A549 (cell line): ENCODE measurements at regions not wholly inside any gene's neighbourhood (a gene's known extent, or its start where the extent isn't known, plus 50 kb on each side); places are given as distances from the start of the nearest gene placed in this dataset.

Source experiments
- ATAC-seq, 2 experiments: fragments of 200-7000 bp in 1 of 2; fragments of >200 bp in 1 of 2; cut with Nextera tagmentation in 1 of 2; cut with Tn5 transposase in 1 of 2; 3 replicates each; pipeline versions ENCODE4 v1.8.0 to v1.9.1; 2018 to 2020; ENCODE audit warnings: mild to moderate bottlenecking in 1 of 2, moderate library complexity in 1 of 2
- CTCF ChIA-PET: fragments of 300-600 bp; sonication (Branson Sonifier 250); formaldehyde crosslinking; extraction: SDS; loops from one replicate; lab custom pipeline; 2021; ENCODE audit warnings: antibody characterized with exemption, inconsistent platforms; lab: Yijun Ruan, JAX
- POLR2A ChIA-PET: fragments of 350-600 bp; formaldehyde crosslinking; extraction: SDS; loops from one replicate; lab custom pipeline; 2021; ENCODE audit warnings: antibody characterized with exemption, inconsistent platforms; lab: Yijun Ruan, JAX
- DNase-seq, 2 experiments: peaks; one replicate each; pipeline versions ENCODE4 v3.0.0 to v3.0.0-alpha.2; 2011 to 2016; ENCODE audit warnings: low read depth in 1 of 2, low spot score in 1 of 2
- FAIRE-seq: peaks from 2 replicates; lab custom pipeline; 2011; peaks lifted over from hg19 to GRCh38; lab: Jason Lieb, UNC
- H3K27ac ChIP-seq, 2 experiments: fragments of >200 bp; sonication (Bioruptor Twin); formaldehyde crosslinking; 3 replicates each; pipeline ENCODE4 v1.5.1; 2016 to 2017
- H3K4me1 ChIP-seq: fragments of >200 bp; sonication (Bioruptor Twin); formaldehyde crosslinking; 3 replicates; pipeline ENCODE4 v1.6.1; 2016
- H3K4me2 ChIP-seq: fragments of >200 bp; sonication (Bioruptor Twin); formaldehyde crosslinking; 3 replicates; pipeline ENCODE4 v1.6.1; 2016
- H3K4me3 ChIP-seq: fragments of >200 bp; sonication (Bioruptor Twin); formaldehyde crosslinking; 3 replicates; pipeline ENCODE4 v1.5.1; 2016
- H3K9me3 ChIP-seq: fragments of >200 bp; sonication (Bioruptor Twin); formaldehyde crosslinking; 3 replicates; pipeline ENCODE4 v1.6.1; 2016
- CEBPB ChIP-seq, 2 experiments: fragments of >200 bp in 1 of 2; sonication (Bioruptor Twin) in 1 of 2; formaldehyde crosslinking in 1 of 2; IDR thresholded peaks; 2 replicates each; pipeline ENCODE4 v1.6.1; 2012 to 2016
- CHD4 ChIP-seq: fragments of 200-600 bp; sonication (generic); IDR thresholded peaks from 2 replicates; pipeline ENCODE4 v1.6.1; 2016; ENCODE audit warnings: antibody characterized with exemption, mild to moderate bottlenecking, borderline replicate concordance
- EP300 ChIP-seq, 2 experiments: fragments of >200 bp; sonication (Bioruptor Twin); formaldehyde crosslinking; IDR thresholded peaks; 2 replicates in 1 of 2; 3 replicates in 1 of 2; pipeline ENCODE4 v1.6.1; 2016 to 2017
- FOSB ChIP-seq: fragments of 250-450 bp; sonication (Bioruptor Pico); IDR thresholded peaks from 2 replicates; pipeline ENCODE4 v1.5.0; 2020; ENCODE audit warnings: mild to moderate bottlenecking, moderate library complexity
- HDAC2 ChIP-seq: fragments of 200-600 bp; sonication (generic); IDR thresholded peaks from 2 replicates; pipeline ENCODE4 v1.6.1; 2016
- HEYL ChIP-seq: fragments of 250-450 bp; sonication (Bioruptor Pico); IDR thresholded peaks from 2 replicates; pipeline ENCODE4 v1.8.0; 2021; ENCODE audit warnings: mild to moderate bottlenecking, moderate library complexity
- HOXA7 ChIP-seq: fragments of 250-450 bp; sonication (Bioruptor Pico); IDR thresholded peaks from 2 replicates; pipeline ENCODE4 v1.5.0; 2020; ENCODE audit warnings: mild to moderate bottlenecking, moderate library complexity
- JUN ChIP-seq, 2 experiments: fragments of >200 bp; sonication (Bioruptor Twin); formaldehyde crosslinking; IDR thresholded peaks; 2 replicates in 1 of 2; 3 replicates in 1 of 2; pipeline ENCODE4 v1.6.1; 2016 to 2017
- KDM5A ChIP-seq: fragments of 200-600 bp; sonication (generic); IDR thresholded peaks from 2 replicates; pipeline ENCODE4 v1.6.1; 2016; ENCODE audit warnings: antibody characterized with exemption, mild to moderate bottlenecking
- MAFK ChIP-seq: fragments of 450-650 bp; IDR thresholded peaks from 2 replicates; pipeline ENCODE4 v1.6.1; 2014; ENCODE audit not compliant: partially characterized antibody
- MYC ChIP-seq: IDR thresholded peaks from 2 replicates; pipeline ENCODE4 v1.6.1; 2012; ENCODE audit warnings: mild to moderate bottlenecking, inconsistent platforms, low read length, improper control_type of control experiment, borderline replicate concordance
- PBX3 ChIP-seq: IDR thresholded peaks from 2 replicates; pipeline ENCODE4 v1.6.1; 2012
- PHF8 ChIP-seq: fragments of 200-600 bp; sonication (generic); IDR thresholded peaks from 2 replicates; pipeline ENCODE4 v1.6.1; 2016; ENCODE audit warnings: low read depth, mild to moderate bottlenecking, antibody characterized with exemption, moderate library complexity, borderline replicate concordance
- POLR2AphosphoS2 ChIP-seq: conservative IDR thresholded peaks from 2 replicates; pipeline ENCODE4 v1.6.1; 2012; ENCODE audit warnings: low read length, improper control_type of control experiment, inconsistent platforms
- RCOR1 ChIP-seq: fragments of 150-350 bp; IDR thresholded peaks from 2 replicates; pipeline ENCODE4 v1.6.1; 2014; ENCODE audit warnings: antibody characterized with exemption, low read length, low read depth
- RFX5 ChIP-seq: fragments of 450-650 bp; IDR thresholded peaks from 2 replicates; pipeline ENCODE4 v1.7.1; 2014; ENCODE audit warnings: antibody characterized with exemption, mild to moderate bottlenecking, moderate library complexity
- SREBF2 ChIP-seq: fragments of 450-650 bp; IDR thresholded peaks from 2 replicates; pipeline ENCODE4 v1.6.1; 2014; ENCODE audit warnings: mild to moderate bottlenecking, moderate library complexity
- TFCP2L1 ChIP-seq: fragments of 250-450 bp; sonication (Bioruptor Pico); IDR thresholded peaks from 2 replicates; pipeline ENCODE4 v1.5.0; 2021; ENCODE audit warnings: mild to moderate bottlenecking
- TP53 ChIP-seq: fragments of 250-450 bp; sonication (Bioruptor Pico); IDR thresholded peaks from 2 replicates; pipeline ENCODE4 v1.5.0; 2021; ENCODE audit warnings: mild to moderate bottlenecking, moderate library complexity
- ZFP36 ChIP-seq: fragments of 450-650 bp; IDR thresholded peaks from 2 replicates; pipeline ENCODE4 v1.6.1; 2014; ENCODE audit warnings: borderline replicate concordance; ENCODE audit not compliant: partially characterized antibody
- ZNF302 ChIP-seq: fragments of 250-450 bp; sonication (Bioruptor Pico); IDR thresholded peaks from 2 replicates; pipeline ENCODE4 v1.9.0; 2021; ENCODE audit warnings: inconsistent platforms, mild to moderate bottlenecking, moderate library complexity
- ZSCAN20 ChIP-seq: fragments of 250-450 bp; sonication (Bioruptor Pico); IDR thresholded peaks from 2 replicates; pipeline ENCODE4 v1.8.0; 2022; ENCODE audit warnings: mild to moderate bottlenecking, moderate library complexity
- WGBS: methylation state at CpG from one replicate; pipeline ENCODE4 v1.1.6; 2017; ENCODE audit errors: missing lambda C conversion rate; 5-methylcytosine and 5-hydroxymethylcytosine counted together
- TF ChIP-seq, protein P1 (sequence below): fragments of 450-650 bp; IDR thresholded peaks from 2 replicates; pipeline ENCODE4 v1.6.1; 2014; ENCODE audit warnings: antibody characterized with exemption
- TF ChIP-seq, protein P2 (sequence below): fragments of 200-600 bp; sonication (generic); IDR thresholded peaks from 2 replicates; pipeline ENCODE4 v1.6.1; 2016; ENCODE audit warnings: antibody characterized with exemption, mild to moderate bottlenecking, moderate library complexity

GRCh38 chr5:68875351-68875750, 218.5 kb upstream of the SLC30A5 start:
- no peak for TF ChIP-seq MAFK
- TF ChIP-seq CHD4: no peak
- no peak for TF ChIP-seq HOXA7
- TF ChIP-seq FOSB (CRISPR knock-in tag): no peak
- no peak for TF ChIP-seq PBX3
- TF ChIP-seq, protein P1, sequence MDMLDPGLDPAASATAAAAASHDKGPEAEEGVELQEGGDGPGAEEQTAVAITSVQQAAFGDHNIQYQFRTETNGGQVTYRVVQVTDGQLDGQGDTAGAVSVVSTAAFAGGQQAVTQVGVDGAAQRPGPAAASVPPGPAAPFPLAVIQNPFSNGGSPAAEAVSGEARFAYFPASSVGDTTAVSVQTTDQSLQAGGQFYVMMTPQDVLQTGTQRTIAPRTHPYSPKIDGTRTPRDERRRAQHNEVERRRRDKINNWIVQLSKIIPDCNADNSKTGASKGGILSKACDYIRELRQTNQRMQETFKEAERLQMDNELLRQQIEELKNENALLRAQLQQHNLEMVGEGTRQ: no peak
- TF ChIP-seq CEBPB (IDR thresholded peaks at IDR 0.05): no peak
- no peak for TF ChIP-seq ZNF302 (CRISPR knock-in tag)
- ATAC-seq (no peak), DNase-seq (no peak), FAIRE-seq (no peak)
- Histone ChIP-seq H3K27ac (no peak overlapping the region), H3K4me1 (no peaks in the 10 kb centered on the region), H3K4me2 (no peak overlapping the region), H3K9me3 (no peaks in the 10 kb centered on the region), H3K4me3 (no peak overlapping the region)
- ChIA-PET POLR2A (no interaction called here), CTCF (interaction anchor here (1.3 kb wide), 1 partner anchor 588 kb away, joined by 4 read pairs; no protein-coding TSS in a partner anchor)
- WGBS: 29% methylated on average over 3 of the region's 3 CpGs

DNA sequence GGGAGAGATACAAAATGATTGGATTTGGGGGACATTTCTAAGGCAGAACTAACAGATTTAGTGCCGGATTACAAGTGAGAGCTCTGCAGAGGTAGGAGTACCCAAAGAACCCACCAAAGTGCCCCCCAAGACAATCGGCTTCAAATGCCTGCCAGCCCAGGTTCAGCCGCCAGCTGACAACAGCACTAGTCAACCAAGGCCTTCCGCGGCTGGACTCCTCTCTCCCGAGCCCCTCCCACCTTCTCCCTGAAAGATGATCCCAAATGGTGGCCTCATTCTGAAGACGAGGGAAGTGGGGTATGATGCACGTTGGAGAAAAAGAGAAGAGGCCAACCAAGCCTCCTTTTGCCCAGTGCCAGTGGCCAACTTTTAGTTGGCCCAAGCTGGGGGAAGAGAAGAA, 210.4 kb upstream of the SLC30A5 start:
- FAIRE-seq: no peak
- Histone ChIP-seq H3K9me3 (no peaks in the 10 kb centered on the region), H3K27ac (no peak overlapping the region), H3K4me2 (no peak overlapping the region), H3K4me1 (no peaks in the 10 kb centered on the region), H3K4me3 (no peak overlapping the region)
- ChIA-PET CTCF (no interaction called here), POLR2A (no interaction called here)
- 52% methylated on average over 8 of the region's 8 CpGs for WGBS
- no peak for TF ChIP-seq MYC
- no peak for TF ChIP-seq PHF8
- no peak for TF ChIP-seq KDM5A
- no peak for TF ChIP-seq HDAC2
- no peak for TF ChIP-seq TP53 (CRISPR knock-in tag)
- TF ChIP-seq, protein P1: no peak
- TF ChIP-seq POLR2AphosphoS2: no peak
- no peak for TF ChIP-seq CHD4
- TF ChIP-seq, protein P2, sequence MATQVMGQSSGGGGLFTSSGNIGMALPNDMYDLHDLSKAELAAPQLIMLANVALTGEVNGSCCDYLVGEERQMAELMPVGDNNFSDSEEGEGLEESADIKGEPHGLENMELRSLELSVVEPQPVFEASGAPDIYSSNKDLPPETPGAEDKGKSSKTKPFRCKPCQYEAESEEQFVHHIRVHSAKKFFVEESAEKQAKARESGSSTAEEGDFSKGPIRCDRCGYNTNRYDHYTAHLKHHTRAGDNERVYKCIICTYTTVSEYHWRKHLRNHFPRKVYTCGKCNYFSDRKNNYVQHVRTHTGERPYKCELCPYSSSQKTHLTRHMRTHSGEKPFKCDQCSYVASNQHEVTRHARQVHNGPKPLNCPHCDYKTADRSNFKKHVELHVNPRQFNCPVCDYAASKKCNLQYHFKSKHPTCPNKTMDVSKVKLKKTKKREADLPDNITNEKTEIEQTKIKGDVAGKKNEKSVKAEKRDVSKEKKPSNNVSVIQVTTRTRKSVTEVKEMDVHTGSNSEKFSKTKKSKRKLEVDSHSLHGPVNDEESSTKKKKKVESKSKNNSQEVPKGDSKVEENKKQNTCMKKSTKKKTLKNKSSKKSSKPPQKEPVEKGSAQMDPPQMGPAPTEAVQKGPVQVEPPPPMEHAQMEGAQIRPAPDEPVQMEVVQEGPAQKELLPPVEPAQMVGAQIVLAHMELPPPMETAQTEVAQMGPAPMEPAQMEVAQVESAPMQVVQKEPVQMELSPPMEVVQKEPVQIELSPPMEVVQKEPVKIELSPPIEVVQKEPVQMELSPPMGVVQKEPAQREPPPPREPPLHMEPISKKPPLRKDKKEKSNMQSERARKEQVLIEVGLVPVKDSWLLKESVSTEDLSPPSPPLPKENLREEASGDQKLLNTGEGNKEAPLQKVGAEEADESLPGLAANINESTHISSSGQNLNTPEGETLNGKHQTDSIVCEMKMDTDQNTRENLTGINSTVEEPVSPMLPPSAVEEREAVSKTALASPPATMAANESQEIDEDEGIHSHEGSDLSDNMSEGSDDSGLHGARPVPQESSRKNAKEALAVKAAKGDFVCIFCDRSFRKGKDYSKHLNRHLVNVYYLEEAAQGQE: no peak
- TF ChIP-seq RFX5: no peak
- no peak for TF ChIP-seq JUN (IDR thresholded peaks at IDR 0.05)
- no peak for TF ChIP-seq SREBF2
- no peak for TF ChIP-seq ZSCAN20 (CRISPR knock-in tag)
- TF ChIP-seq RCOR1: no peak
- TF ChIP-seq TFCP2L1 (CRISPR knock-in tag): no peak
- no peak for TF ChIP-seq HEYL
- no peak for TF ChIP-seq ZFP36
- TF ChIP-seq EP300 (IDR thresholded peaks at IDR 0.05): no peak
- no peak for TF ChIP-seq HOXA7
- ATAC-seq: no peak
- DNase-seq: no peak
